GM18508 (cell line): ENCODE measurements at regions not wholly inside any gene's neighbourhood (a gene's known extent, or its start where the extent isn't known, plus 50 kb on each side); places are given as distances from the start of the nearest gene placed in this dataset.

ENCODE experiments used
- ATAC-seq: cut with Tn5 transposase; IDR thresholded peaks from one replicate; pipeline ENCODE4 v1.9.1; 2021; ENCODE audit warnings: moderate number of reproducible peaks; ENCODE audit not compliant: insufficient read depth, unreplicated experiment

- ATAC-seq: no peak
These were observed 52.4 kb downstream of the CBLL2 start for GRCh38 chrX:22325096-22325495.

GRCh38 chrX:22329783-22330182 lies 57.1 kb downstream of the CBLL2 start:
- no peak for ATAC-seq

- ATAC-seq: no peak
These were observed 66.0 kb downstream of the CBLL2 start for GRCh38 chrX:22338740-22339139.

- no peak for ATAC-seq
These were observed 66.7 kb downstream of the CBLL2 start for GRCh38 chrX:22339459-22339858.

- ATAC-seq: no peak
These were observed 67.4 kb downstream of the CBLL2 start for GRCh38 chrX:22340022-22340616.

GRCh38 chrX:22343192-22343591 lies 70.5 kb downstream of the CBLL2 start:
- ATAC-seq: no peak

- peak; percentile 51 for ATAC-seq
These were observed 73.2 kb downstream of the CBLL2 start for GRCh38 chrX:22345884-22346283.

GRCh38 chrX:22347491-22347890 lies 74.8 kb downstream of the CBLL2 start:
- no peak for ATAC-seq

- ATAC-seq: no peak
These were observed 76.4 kb downstream of the CBLL2 start for GRCh38 chrX:22349116-22349515.

- no peak for ATAC-seq
These were observed 78.4 kb downstream of the CBLL2 start for GRCh38 chrX:22351076-22351475.

GRCh38 chrX:22351966-22352365 lies 79.3 kb downstream of the CBLL2 start:
- no peak for ATAC-seq

GRCh38 chrX:22357621-22358020 lies 84.9 kb downstream of the CBLL2 start:
- ATAC-seq: no peak

GRCh38 chrX:22360129-22360528 lies 87.4 kb downstream of the CBLL2 start:
- ATAC-seq: no peak

- ATAC-seq: no peak
These were observed 92.7 kb downstream of the CBLL2 start for GRCh38 chrX:22365460-22365859.

GRCh38 chrX:22366166-22366702 lies 93.5 kb downstream of the CBLL2 start:
- no peak for ATAC-seq

GRCh38 chrX:22366906-22367305 lies 94.2 kb downstream of the CBLL2 start:
- ATAC-seq: no peak

GRCh38 chrX:22373094-22373493 lies 100.4 kb downstream of the CBLL2 start:
- no peak for ATAC-seq

GRCh38 chrX:22373766-22374165 lies 101.1 kb downstream of the CBLL2 start:
- ATAC-seq: no peak

GRCh38 chrX:22376369-22376768 lies 103.7 kb downstream of the CBLL2 start:
- ATAC-seq: no peak

- ATAC-seq: no peak
These were observed 105.6 kb downstream of the CBLL2 start for GRCh38 chrX:22378296-22378695.

- no peak for ATAC-seq
These were observed 111.3 kb downstream of the CBLL2 start for GRCh38 chrX:22383988-22384387.

GRCh38 chrX:22389556-22390179 lies 117.0 kb downstream of the CBLL2 start:
- no peak for ATAC-seq
